Osteocyte (in vitro differentiated cells): ENCODE measurements at regions not wholly inside any gene's neighbourhood (a gene's known extent, or its start where the extent isn't known, plus 50 kb on each side); places are given as distances from the start of the nearest gene placed in this dataset.
"Not testable (repeated sequence)": the region's sequence is repeated elsewhere in the genome, so short reads cannot be mapped to it uniquely, and the experiment has no call there.

Experiments used
- DNase-seq: peaks from one replicate; pipeline ENCODE4 v3.0.0; 2021; ENCODE audit warnings: mixed read lengths; ENCODE audit not compliant: unreplicated experiment; ENCODE audit errors: extremely low spot score
- H3K27ac Mint-ChIP-seq: one replicate; pipeline ENCODE4 v1.8.0; 2021; ENCODE audit warnings: mild to moderate bottlenecking, mixed read lengths; ENCODE audit not compliant: unreplicated experiment
- H3K27me3 Mint-ChIP-seq: one replicate; pipeline ENCODE4 v1.8.0; 2021; ENCODE audit warnings: mixed read lengths; ENCODE audit not compliant: unreplicated experiment
- H3K36me3 Mint-ChIP-seq: one replicate; pipeline ENCODE4 v1.8.0; 2021; ENCODE audit warnings: mixed read lengths; ENCODE audit not compliant: unreplicated experiment
- H3K4me1 Mint-ChIP-seq: one replicate; pipeline ENCODE4 v1.8.0; 2021; ENCODE audit warnings: mixed read lengths; ENCODE audit not compliant: unreplicated experiment
- H3K4me3 Mint-ChIP-seq: one replicate; pipeline ENCODE4 v1.8.0; 2021; ENCODE audit warnings: mild to moderate bottlenecking, moderate library complexity, mixed read lengths; ENCODE audit not compliant: unreplicated experiment
- H3K9me3 Mint-ChIP-seq: one replicate; pipeline ENCODE4 v1.8.0; 2021; ENCODE audit warnings: mixed read lengths; ENCODE audit not compliant: unreplicated experiment
- CTCF ChIP-seq: fragments of 200-600 bp; sonication (generic); IDR thresholded peaks from 2 replicates; pipeline ENCODE4 v1.5.0; 2021; ENCODE audit warnings: antibody characterized with exemption, mild to moderate bottlenecking, moderate library complexity

- peaks cover 73% of the 10 kb centered on the region for H3K27me3 Mint-ChIP-seq
- no peak for DNase-seq
- peaks cover 13% of the 10 kb centered on the region for H3K9me3 Mint-ChIP-seq
- no peak overlapping the region for H3K27ac Mint-ChIP-seq
- H3K36me3 Mint-ChIP-seq, result no peaks in the 10 kb centered on the region
- H3K4me1 Mint-ChIP-seq, result peaks cover 2% of the 10 kb centered on the region
- TF ChIP-seq CTCF, result no peak
- H3K4me3 Mint-ChIP-seq, result no peak overlapping the region
These were observed 129.9 kb upstream of the ANKH start for GRCh38 chr5:15001517-15001916.

- no peak for DNase-seq
- H3K9me3 Mint-ChIP-seq, result peaks cover 13% of the 10 kb centered on the region
- TF ChIP-seq CTCF, result no peak
- H3K36me3 Mint-ChIP-seq, result no peaks in the 10 kb centered on the region
- H3K4me3 Mint-ChIP-seq, result no peak overlapping the region
- no peak overlapping the region for H3K27ac Mint-ChIP-seq
- H3K27me3 Mint-ChIP-seq, result peaks cover 60% of the 10 kb centered on the region
- H3K4me1 Mint-ChIP-seq, result peaks cover 2% of the 10 kb centered on the region
These were observed 126.9 kb upstream of the ANKH start for GRCh38 chr5:14998491-14998890.

- Mint-ChIP-seq H3K9me3 (peaks cover 13% of the 10 kb centered on the region), H3K36me3 (no peaks in the 10 kb centered on the region), H3K4me3 (no peak overlapping the region), H3K27me3 (peaks cover 56% of the 10 kb centered on the region), H3K27ac (no peak overlapping the region), H3K4me1 (no peaks in the 10 kb centered on the region)
- no peak for DNase-seq
- no peak for TF ChIP-seq CTCF
These were observed 125.4 kb upstream of the ANKH start for GRCh38 chr5:14996997-14997396.

DNA sequence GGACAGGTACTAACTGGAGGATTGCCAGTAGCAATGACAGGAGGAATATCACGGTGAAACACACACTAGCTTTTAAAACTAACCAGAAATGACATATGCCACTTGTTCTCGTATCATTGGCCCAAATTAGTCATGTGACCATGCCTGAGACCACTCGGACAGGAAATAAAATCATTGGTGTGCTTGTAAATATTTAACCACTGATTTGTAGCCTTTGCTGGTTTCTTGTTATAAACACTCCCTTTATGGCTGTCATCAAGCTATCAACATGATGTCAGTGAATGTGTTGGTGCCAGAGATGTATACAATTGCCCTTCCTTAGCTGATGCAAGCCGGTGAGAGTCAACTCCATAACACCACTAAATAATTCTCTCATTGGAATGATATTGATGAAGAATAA, 123.7 kb upstream of the ANKH start:
- no peak for TF ChIP-seq CTCF
- no peak overlapping the region for H3K4me3 Mint-ChIP-seq
- peaks cover 13% of the 10 kb centered on the region for H3K9me3 Mint-ChIP-seq
- no peaks in the 10 kb centered on the region for H3K36me3 Mint-ChIP-seq
- no peaks in the 10 kb centered on the region for H3K4me1 Mint-ChIP-seq
- no peak overlapping the region for H3K27ac Mint-ChIP-seq
- no peak for DNase-seq
- H3K27me3 Mint-ChIP-seq, result peaks cover 54% of the 10 kb centered on the region

DNA sequence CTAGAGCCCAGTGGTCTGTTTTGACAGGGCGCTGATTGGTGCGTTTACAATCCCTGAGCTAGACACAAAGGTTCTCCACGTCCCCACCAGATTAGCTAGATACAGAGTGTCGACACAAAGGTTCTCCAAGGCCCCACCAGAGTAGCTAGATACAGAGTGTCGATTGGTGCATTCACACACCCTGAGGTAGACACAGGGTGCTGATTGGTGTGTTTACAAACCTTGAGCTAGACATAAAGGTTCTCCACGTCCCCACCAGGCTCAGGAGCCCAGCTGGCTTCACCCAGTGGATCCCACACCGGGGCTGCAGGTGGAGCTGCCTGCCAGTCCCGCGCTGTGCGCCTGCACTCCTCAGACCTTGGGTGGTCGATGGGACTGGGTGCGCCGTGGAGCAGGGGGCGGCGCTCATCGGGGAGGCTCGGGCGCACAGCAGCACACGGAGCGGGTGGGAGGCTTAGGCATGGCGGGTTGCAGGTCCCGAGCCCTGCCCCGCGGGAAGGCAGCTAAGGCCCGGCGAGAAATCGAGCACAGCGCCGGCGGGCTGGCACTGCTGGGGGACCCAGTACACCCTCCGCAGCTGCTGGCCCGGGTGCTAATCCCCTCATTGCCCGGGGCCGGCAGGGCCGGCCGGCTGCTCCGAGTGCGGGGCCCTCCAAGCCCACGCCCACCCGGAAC, 122.0 kb upstream of the ANKH start:
- DNase-seq, H3K4me1 Mint-ChIP-seq, H3K4me3 Mint-ChIP-seq, H3K27ac Mint-ChIP-seq, H3K9me3 Mint-ChIP-seq, H3K36me3 Mint-ChIP-seq: not testable (repeated sequence)
- peaks cover 52% of the 10 kb centered on the region for H3K27me3 Mint-ChIP-seq

GRCh38 chr5:14992751-14993458, 121.3 kb upstream of the ANKH start:
- not testable (repeated sequence) for H3K27ac Mint-ChIP-seq, H3K4me3 Mint-ChIP-seq, DNase-seq, H3K4me1 Mint-ChIP-seq, H3K36me3 Mint-ChIP-seq, H3K9me3 Mint-ChIP-seq
- H3K27me3 Mint-ChIP-seq, result peaks cover 47% of the 10 kb centered on the region
